BE2C (cell line): ENCODE measurements at regions not wholly inside any gene's neighbourhood (a gene's known extent, or its start where the extent isn't known, plus 50 kb on each side); places are given as distances from the start of the nearest gene placed in this dataset.
A peak's percentile ranks its signal among the peaks of the same experiment; 100 is the strongest.

Source experiments
- DNase-seq: peaks from one replicate; pipeline ENCODE4 v3.0.0-alpha.2; 2020
- H3K27me3 ChIP-seq: fragments of 250-450 bp; sonication (Bioruptor Pico); 2 replicates; pipeline ENCODE4 v1.5.1; 2020; ENCODE audit warnings: mild to moderate bottlenecking
- H3K36me3 ChIP-seq: fragments of 250-450 bp; sonication (Bioruptor Pico); 2 replicates; pipeline ENCODE4 v1.5.1; 2020; ENCODE audit warnings: mild to moderate bottlenecking
- H3K4me1 ChIP-seq: fragments of 250-450 bp; sonication (Bioruptor Pico); 2 replicates; pipeline ENCODE4 v1.5.1; 2020
- H3K4me3 ChIP-seq: 2 replicates; pipeline ENCODE4 v1.5.1; 2011; ENCODE audit warnings: low read depth, low read length
- H3K9me3 ChIP-seq: fragments of 250-450 bp; sonication (Bioruptor Pico); 2 replicates; pipeline ENCODE4 v1.5.1; 2020
- TF ChIP-seq, protein P1 (sequence below): IDR thresholded peaks from 2 replicates; pipeline ENCODE4 v1.5.1; 2012; ENCODE audit warnings: mild to moderate bottlenecking, low read depth, low read length

DNA sequence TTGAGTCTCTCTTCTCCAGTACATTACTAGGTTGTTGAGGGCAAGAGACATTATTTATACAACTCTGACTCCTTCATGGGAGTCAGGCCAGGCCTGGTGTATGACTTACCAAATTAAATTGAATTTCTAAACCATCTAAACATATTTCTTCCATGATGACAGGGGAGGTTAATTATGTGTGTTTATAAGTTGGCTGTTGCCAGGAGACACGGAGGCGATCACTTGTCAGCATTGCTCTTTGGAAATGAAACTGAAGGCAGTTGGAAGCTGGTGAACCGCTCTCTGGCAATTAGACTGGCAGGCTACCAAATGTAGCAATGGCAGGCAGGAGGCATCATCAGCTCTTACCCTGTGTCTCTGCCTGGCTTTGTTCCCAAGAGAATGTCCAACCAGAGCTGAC lies 241.4 kb downstream of the KCNS3 start:
- TF ChIP-seq, protein P1, sequence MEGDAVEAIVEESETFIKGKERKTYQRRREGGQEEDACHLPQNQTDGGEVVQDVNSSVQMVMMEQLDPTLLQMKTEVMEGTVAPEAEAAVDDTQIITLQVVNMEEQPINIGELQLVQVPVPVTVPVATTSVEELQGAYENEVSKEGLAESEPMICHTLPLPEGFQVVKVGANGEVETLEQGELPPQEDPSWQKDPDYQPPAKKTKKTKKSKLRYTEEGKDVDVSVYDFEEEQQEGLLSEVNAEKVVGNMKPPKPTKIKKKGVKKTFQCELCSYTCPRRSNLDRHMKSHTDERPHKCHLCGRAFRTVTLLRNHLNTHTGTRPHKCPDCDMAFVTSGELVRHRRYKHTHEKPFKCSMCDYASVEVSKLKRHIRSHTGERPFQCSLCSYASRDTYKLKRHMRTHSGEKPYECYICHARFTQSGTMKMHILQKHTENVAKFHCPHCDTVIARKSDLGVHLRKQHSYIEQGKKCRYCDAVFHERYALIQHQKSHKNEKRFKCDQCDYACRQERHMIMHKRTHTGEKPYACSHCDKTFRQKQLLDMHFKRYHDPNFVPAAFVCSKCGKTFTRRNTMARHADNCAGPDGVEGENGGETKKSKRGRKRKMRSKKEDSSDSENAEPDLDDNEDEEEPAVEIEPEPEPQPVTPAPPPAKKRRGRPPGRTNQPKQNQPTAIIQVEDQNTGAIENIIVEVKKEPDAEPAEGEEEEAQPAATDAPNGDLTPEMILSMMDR = no peak
- H3K27me3 ChIP-seq = no peaks in the 10 kb centered on the region
- no peak overlapping the region for H3K4me3 ChIP-seq
- H3K9me3 ChIP-seq = no peaks in the 10 kb centered on the region; the same call in 1 of the 2 replicates
- H3K36me3 ChIP-seq = no peaks in the 10 kb centered on the region
- H3K4me1 ChIP-seq = peaks cover 8% of the 10 kb centered on the region
- DNase-seq = no peak

DNA sequence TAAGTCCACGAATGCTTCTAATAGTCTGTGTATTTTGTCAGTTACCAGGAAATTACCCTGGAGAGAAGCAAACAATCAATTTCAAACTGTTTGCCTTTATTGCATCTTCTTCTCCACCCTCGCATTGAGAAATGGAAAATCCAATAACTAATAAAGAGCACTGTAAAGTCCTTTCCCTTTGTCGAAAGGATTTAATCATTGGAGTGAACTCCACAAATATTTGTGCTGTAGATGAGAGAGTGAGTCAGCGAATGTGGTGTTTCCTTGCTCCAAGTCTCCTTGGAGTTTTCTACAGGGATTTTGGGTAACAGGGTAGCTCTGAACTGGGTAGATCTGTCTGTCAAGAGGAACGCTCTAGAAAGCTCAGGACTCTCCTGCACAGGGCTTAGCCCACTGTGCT lies 240.2 kb downstream of the KCNS3 start:
- Histone ChIP-seq H3K27me3 (no peaks in the 10 kb centered on the region), H3K9me3 (no peaks in the 10 kb centered on the region; the same call in 1 of the 2 replicates), H3K4me3 (no peak overlapping the region), H3K36me3 (no peaks in the 10 kb centered on the region), H3K4me1 (peaks cover 8% of the 10 kb centered on the region)
- DNase-seq = no peak
- TF ChIP-seq, protein P1 = no peak

DNA sequence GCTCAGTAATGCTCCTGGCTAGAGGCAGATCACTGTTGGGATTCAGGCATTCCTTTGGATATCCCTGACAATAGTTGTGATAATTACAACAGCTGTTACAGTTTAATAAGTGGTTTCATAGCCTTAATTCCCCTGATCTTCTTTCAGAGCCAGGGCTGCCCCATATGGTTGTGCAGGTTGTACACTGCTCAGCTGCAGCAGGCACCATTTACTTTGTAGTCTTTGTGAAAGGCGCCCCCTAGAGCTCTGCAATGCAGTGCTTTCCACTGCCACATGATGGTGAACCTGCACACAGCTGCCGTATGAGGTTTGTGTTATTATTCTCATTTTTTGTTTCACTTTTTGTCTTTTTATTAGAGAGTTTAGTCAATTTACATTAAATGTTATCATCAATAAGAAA lies 239.1 kb downstream of the KCNS3 start:
- H3K9me3 ChIP-seq = no peaks in the 10 kb centered on the region
- DNase-seq = peak; percentile 28

DNA sequence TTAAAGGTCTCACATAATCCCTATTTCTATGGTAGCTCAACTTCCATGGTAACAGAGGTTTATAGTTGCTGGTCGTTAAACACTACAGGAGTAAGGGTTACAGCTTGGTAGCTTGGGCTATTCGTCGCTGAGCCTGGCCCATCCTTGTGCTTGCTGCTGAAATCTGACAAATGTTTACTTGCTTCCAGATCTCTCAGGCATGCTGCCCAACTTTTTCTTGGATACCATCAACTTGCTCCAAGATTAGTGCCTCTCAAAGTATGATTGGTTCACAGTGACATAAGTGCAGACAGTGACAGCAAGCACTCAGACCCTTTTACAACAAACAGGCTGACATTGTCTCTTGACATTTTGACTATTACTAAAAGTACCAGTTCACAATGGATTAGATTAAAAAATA lies 231.8 kb downstream of the KCNS3 start:
- no peaks in the 10 kb centered on the region for H3K36me3 ChIP-seq
- no peak overlapping the region for H3K4me3 ChIP-seq
- H3K9me3 ChIP-seq = no peaks in the 10 kb centered on the region
- no peaks in the 10 kb centered on the region for H3K4me1 ChIP-seq
- no peak for DNase-seq
- TF ChIP-seq, protein P1 = no peak
- H3K27me3 ChIP-seq = no peaks in the 10 kb centered on the region; the same call in 1 of the 2 replicates

More for the DNA sequence above, 239.1 kb downstream of the KCNS3 start:
- H3K27me3 ChIP-seq = no peaks in the 10 kb centered on the region
- TF ChIP-seq, protein P1 = peak; percentile 54
- no peaks in the 10 kb centered on the region for H3K36me3 ChIP-seq
- H3K4me3 ChIP-seq = no peak overlapping the region
- no peaks in the 10 kb centered on the region; the same call in 1 of the 2 replicates for H3K4me1 ChIP-seq

DNA sequence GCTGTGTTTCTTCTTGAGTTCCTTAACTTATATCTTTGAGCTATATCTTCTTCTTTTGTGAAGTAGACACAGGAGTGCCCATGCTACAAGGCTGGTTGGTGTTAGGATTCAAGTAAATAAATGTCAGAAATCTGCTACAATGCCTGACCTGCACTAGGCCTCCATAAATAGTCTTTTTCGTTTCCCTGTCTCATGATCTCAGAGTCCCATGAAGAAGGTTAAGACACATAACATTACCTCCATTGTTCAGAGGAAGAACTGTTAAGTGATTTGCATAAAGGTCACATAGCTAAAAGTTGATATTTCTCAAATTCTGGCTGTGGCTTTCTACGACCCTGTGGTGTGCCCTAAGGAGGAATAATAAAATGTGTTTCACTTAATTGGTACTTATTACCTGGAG lies 228.4 kb downstream of the KCNS3 start:
- no peaks in the 10 kb centered on the region for H3K9me3 ChIP-seq
- no peak for DNase-seq
- no peak overlapping the region for H3K4me3 ChIP-seq
- no peaks in the 10 kb centered on the region for H3K36me3 ChIP-seq
- TF ChIP-seq, protein P1 = no peak
- no peaks in the 10 kb centered on the region; the same call in 1 of the 2 replicates for H3K27me3 ChIP-seq
- H3K4me1 ChIP-seq = no peaks in the 10 kb centered on the region

DNA sequence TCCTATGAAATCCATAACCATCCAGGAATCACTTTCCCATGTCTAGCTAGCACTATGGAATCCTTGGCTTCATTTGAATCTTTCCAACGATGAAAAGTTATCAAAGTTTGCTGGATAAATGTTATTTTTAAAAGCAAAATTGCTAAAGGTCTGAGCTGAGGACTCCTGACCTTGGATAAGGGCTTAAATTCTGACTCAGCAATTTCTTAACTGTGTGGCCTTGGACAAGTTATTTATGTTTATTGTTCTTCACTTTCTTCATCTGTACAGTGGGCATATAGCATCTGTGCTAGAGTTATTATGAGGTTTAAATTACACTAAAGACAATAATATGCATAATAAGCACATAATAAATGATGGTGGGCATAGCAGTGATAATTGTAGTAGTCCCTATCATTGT lies 227.5 kb downstream of the KCNS3 start:
- TF ChIP-seq, protein P1 = no peak
- Histone ChIP-seq H3K27me3 (no peaks in the 10 kb centered on the region; the same call in 1 of the 2 replicates), H3K36me3 (no peaks in the 10 kb centered on the region), H3K4me3 (no peak overlapping the region), H3K4me1 (no peaks in the 10 kb centered on the region), H3K9me3 (no peaks in the 10 kb centered on the region)
- DNase-seq = no peak
